Hepatocyte (in vitro differentiated cells): ENCODE measurements at regions not wholly inside any gene's neighbourhood (a gene's known extent, or its start where the extent isn't known, plus 50 kb on each side); places are given as distances from the start of the nearest gene placed in this dataset.

Experiments used
- CTCF ChIP-seq: fragments of 200-600 bp; sonication (generic); IDR thresholded peaks from 2 replicates; pipeline ENCODE4 v1.5.1; 2016; ENCODE audit warnings: antibody characterized with exemption, mild to moderate bottlenecking; ENCODE audit not compliant: poor library complexity
- EZH2phosphoT487 ChIP-seq: fragments of 200-600 bp; sonication (generic); IDR thresholded peaks from one replicate; pipeline ENCODE4 v1.6.1; 2018; ENCODE audit warnings: antibody characterized with exemption, mild to moderate bottlenecking, low read depth, moderate library complexity; ENCODE audit not compliant: unreplicated experiment, severe bottlenecking

- no peak for TF ChIP-seq EZH2phosphoT487
- peak; percentile 26 for TF ChIP-seq CTCF
Measured at GRCh38 chr1:82778612-82779011, 977.9 kb downstream of the ADGRL2 start.
